ENCODE measurements at regions not wholly inside any gene's neighbourhood (a gene's known extent, or its start where the extent isn't known, plus 50 kb on each side); places are given as distances from the start of the nearest gene placed in this dataset.

DNA sequence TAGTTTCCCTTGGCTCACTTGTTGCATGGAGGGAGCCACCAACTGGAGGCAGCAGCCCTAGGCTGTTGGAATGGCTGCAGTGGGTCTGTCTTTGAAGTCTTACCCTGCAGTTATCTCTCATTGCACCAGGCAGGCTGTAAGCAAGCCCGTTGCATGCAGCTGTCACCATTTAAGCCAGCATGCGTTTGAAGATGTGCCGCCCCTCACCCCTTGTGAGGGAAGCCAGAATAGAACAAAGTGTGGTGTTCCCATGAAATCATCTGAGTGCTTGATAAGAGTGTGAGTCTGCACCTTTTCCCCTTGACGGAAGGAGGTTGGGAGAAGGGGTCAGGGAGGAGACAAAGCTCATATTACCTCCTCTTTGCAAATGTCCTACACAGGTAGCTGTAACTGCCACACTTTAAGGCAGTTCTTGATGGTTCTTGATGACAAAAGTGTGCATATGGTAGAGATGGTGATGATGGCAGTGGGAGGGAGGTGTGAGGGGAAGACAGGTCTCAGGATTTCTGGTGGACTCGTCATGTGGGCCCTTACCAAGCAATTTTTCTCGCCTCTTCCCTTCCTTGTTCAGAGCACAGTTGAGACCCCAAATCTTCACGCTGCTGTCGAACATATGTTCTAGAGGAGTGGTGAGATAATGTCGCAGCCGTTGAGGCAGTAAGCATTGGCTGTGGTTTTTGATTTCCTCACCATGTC is 191.4 kb upstream of the LEF1 start:
- DNase-seq: peak; percentile 37

DNA sequence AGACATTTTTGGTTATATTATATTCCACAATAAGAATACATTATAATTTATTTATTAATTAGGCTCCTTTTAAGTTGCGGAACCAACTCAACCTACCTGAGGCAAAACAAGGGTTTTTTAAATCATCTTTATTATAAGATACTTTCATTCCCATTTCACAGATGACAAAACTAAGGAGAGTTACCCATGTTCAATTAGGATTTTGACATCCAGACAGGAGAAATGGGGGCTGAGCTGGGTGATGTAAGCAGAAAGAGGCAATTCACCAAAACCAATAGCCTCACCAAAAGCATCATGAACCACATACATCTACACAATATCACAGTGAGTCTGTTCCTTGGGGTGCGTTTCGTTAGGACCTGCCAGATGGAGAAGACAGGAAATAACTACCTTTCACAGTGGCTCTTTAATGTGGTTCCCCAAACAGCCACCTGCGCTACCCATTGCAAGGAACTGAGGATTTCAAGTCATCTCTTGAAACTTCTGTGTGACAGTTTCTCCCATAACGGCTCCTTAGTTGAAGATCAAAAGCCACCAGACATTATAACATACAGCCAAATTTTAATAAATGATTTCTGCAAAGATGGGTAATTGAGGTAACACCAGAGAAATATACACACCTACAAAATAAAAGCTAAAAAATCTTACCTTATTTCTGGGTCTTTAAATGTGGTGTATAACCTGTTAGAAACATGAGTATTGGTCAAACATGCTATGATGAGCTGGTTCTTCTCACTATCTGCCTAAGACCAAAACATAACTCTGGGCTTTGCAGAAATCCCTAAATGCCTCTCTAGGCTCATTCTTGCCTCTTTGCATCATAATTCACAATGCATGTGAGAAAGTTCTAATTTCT is 190.6 kb upstream of the LEF1 start:
- no peak for DNase-seq

DNA sequence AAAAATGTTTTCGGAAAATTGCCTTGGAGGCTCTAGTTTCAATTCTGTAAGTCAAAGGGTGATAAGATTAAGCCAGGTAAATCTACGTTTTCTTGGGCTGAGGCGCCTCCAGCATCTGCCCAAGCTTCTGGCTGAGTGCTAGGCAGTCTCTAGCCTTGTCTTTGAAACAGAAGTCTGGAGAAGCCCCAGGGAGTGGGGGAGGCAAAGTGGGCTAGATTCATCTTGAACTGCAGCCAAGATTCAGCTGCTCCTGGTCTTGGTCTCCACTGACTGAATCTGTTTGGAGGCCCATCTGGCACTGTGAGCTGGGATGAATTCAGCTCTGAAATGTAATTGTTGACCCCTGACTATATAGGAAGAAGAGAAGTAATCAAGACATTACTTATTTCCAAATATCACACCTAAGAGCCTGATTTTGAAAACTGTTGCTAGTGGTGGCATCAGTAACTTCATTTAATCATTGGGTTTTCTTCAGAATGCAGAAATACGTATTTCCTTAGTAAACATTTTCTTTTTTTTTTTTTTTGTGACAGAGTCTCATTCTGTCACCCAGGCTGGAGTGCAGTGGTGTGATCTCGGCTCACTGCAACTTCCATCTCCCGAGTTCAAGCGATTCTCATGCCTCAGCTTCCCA is 187.3 kb upstream of the LEF1 start:
- DNase-seq: peak; percentile 38

DNA sequence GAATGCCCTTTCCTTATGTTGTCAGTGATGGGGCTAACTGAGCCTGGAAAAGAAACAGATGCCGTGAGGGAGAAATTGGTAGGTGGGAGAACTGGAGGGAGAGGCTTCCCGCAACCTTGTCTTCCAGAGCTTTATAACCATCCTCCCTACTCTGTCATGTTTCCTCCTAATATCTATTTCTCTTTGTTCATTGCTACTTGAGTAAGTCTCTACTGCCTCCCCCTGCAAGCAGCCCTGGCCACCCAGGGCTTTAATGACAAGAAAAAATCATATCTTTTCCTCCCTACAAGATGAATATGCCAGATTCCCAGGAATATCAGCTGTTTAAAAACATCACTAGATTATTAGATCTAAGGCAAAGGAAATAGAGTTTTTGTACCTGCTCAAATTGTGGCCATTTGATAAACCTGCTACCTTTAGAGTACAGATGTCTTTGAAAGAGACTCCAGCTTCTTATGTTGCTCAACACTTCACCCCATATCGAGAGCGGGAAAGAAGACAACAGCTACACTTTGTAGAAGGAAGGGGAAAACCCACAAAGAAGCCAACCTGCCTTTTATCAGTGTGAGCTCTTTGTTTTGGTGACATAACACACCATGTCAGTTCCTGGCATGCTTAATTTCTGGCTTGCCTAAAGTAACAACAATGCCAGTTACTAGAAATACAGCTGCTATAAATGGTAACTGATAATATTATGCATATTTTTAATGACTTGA is 186.6 kb upstream of the LEF1 start:
- DNase-seq: no peak

GRCh38 chr4:108352664-108353308 is 184.1 kb upstream of the LEF1 start:
- DNase-seq: no peak

DNA sequence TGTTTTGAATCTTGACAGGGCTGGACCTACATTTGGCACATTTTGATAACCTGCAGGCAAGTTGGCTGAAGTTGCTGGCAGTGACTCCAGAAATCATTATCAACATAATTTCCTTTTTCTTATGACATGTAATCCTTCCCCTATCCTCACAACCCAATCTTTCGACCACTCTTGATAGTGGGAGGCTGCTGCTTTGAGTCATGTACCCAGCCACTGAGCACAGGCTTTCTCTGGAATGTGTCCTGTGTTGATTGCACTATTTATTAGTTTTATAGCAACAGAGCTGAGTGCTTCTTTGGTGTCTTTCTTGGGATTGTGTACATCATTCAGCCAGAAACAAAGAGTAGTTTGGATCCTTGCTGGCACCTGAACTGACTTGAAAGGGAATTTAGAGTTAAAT is 183.1 kb upstream of the LEF1 start:
- DNase-seq: no peak

DNA sequence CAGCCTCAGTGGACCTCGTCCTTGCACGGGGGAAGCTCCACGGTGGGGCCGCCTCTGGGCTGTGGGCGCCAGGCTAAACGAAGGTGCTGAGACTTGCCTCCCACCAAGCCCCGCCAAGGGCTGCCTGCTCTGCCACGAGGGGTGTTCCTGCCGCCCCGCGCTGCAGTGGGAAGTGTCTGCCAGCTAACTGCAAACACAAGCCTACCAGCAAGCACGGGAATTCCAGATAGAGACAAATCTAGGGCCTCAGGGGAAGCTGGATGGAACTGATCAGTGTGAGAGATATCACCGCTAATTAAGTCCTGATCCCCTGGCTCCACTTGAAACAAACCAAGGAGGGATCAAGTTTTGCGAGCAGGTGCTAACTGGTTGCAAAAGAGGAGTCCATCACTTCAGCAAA is 181.6 kb upstream of the LEF1 start:
- DNase-seq: no peak

DNA sequence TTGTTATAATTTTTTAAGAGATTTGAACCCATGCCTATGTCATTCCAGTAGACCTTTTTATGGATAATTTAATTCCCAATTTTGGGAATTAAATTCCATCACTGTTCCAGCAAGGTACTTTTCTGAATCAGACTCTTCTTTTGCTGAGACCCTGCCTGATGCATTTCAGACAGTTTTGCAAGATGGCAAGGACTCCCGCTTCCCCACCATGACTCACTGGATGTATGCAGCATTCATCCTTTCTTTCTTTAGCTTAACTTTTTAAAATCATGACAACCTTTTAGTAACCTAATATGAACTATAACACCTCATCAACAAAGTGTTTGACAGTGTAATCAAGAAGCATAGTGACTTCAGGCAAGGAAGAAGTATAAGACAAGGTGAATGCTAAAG is 178.1 kb upstream of the LEF1 start:
- no peak for DNase-seq

- DNase-seq: no peak
Measured at GRCh38 chr4:108345862-108346817, 177.4 kb upstream of the LEF1 start.

DNA sequence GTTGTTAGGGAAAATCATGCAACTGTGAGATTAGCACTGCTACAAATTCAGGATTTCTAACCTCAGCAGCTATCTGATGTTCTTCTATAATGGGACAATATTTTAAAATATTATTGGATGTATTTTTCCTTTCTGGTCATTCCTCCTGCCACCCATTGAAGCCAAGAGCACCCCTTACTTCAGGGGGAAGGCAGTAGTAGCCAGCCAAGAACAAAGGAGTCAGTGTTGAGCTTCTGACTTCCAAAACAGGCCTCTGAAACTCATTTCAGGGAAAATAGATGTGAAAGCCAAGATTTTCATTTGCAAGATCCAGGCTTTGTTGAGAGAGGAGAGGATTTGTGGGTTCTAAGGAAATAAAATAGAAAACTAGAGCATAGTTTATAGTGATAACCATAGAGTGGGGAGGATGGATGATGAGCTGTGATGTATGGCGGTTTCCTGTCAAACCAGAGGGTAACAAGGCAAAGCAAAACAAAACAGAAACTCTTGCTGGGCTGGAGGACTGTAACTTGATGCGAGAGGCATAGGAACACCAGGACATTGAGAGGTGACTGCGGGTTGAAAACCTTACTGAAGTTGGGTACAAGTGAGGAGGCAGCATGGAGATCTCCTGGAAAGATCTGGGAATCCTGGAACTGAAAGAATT is 173.7 kb upstream of the LEF1 start:
- no peak for DNase-seq

DNA sequence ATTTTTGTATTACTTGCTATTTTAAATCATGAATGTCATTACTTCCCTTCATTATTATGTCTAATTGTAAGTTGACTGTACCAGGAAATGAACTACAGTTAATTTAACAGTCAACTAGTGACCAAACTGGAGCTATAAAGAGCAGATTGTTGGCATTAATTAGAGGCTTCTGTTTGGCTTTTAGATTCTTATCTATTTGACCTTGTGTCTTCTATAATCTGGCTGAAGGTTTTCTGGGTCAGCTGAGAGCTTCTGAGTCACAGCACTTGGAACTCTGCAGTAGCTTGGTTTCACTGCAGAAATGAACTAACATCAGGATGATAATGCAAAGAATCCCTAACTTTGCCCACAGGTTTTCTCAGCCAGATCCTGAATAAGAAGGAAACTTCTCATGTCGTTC is 169.2 kb upstream of the LEF1 start:
- DNase-seq: no peak

DNA sequence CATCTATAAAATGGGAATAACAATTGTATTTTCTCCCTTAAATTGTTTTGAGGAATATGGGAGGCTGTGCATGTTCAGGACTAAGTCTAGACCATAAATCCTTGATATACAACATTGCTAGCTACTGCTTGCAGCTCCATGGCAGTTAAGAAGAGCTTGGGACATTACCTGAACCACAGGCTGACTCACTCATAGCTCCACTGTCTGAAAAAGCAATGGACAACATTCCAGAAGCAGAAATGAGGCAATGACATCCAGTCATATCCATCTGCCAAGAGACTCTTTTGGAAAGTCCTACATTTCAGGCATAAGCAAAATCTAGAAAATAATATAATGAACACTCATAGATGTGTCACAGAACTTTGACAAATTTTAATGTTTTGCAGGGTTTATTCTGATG is 167.3 kb upstream of the LEF1 start:
- DNase-seq: no peak

- DNase-seq: no peak
Measured at GRCh38 chr4:108335081-108335480, 166.3 kb upstream of the LEF1 start.

DNA sequence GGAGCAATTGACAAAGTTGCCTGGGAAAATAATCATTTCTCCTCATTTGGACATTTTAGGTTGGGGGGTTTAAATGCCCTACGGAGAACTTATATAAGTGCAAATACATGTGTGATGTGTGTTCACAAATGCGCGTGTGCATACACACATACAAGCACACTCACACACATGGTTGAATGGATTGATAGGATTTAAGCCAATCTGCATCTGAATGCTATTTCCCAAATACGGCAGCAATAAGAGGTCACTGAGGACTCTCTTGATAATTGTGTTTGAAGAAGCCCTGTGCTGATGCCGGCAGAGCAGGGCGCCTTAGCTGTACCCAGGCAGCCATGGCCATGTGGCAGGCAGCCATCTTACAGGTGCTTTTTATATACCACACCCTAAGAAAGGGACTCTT is 165.3 kb upstream of the LEF1 start:
- no peak for DNase-seq

- DNase-seq: no peak
Measured at GRCh38 chr4:108333353-108333942, 164.7 kb upstream of the LEF1 start.

- DNase-seq: no peak
Measured at GRCh38 chr4:108331905-108332632, 163.3 kb upstream of the LEF1 start.

DNA sequence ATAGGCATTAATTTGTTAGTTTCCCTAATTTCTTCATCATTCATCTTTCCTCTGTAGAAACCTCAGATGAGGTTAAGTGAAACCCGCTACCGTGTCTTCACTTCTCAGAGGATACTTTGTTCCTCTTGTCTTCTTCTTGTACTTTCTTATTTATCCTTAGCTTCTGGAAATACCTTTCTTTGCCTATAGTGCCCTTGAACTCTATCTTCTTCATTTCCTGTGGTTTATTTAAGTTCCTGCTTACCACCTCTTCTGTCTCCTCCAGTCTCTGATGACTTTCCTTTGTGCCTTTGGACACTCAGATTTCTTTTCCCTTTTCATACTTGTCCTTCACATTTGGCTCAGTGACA is 159.6 kb upstream of the LEF1 start:
- DNase-seq: no peak

GRCh38 chr4:108327642-108328382 is 159.1 kb upstream of the LEF1 start:
- DNase-seq: no peak

DNA sequence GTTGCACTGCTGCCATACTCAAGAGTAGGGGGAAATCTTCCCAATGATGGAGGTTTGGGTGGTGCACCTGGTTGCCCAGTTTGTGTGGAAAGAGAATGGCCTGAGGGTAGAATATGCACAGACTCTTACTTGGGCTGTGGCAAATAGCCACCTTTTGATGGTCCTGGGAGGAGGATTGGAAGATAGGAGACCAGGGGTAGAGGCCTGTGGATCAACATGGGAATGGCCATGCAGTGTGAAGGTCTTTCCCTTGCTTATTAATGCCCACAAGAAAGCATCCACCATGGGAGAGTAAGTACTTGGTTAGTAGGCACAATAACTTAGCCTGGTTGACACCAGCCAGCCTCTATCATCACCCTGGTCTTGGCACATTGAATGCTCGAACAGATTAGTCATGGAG is 156.8 kb upstream of the LEF1 start:
- no peak for DNase-seq
